ENCODE measurements at regions not wholly inside any gene's neighbourhood (a gene's known extent, or its start where the extent isn't known, plus 50 kb on each side); places are given as distances from the start of the nearest gene placed in this dataset.

GRCh38 chr11:128331317-128331716, 256.0 kb downstream of the ETS1 start:
- DNase-seq (ENCODE audit: low read depth in 3 of 3, low spot score in 2 of 3) = no peak

GRCh38 chr11:128330203-128330602, 257.2 kb downstream of the ETS1 start:
- no peak for DNase-seq (ENCODE audit: low read depth in 3 of 3, low spot score in 2 of 3)

- DNase-seq (ENCODE audit: low read depth in 3 of 3, low spot score in 2 of 3) = no peak
Measured at GRCh38 chr11:128328955-128329551, 258.3 kb downstream of the ETS1 start.

GRCh38 chr11:128327274-128327673, 260.1 kb downstream of the ETS1 start:
- DNase-seq (ENCODE audit: low read depth in 3 of 3, low spot score in 2 of 3) = no peak

- DNase-seq (ENCODE audit: low read depth in 3 of 3, low spot score in 2 of 3) = no peak
Measured at GRCh38 chr11:128326791-128327190, 260.6 kb downstream of the ETS1 start.

GRCh38 chr11:128324531-128325141, 262.7 kb downstream of the ETS1 start:
- no peak for DNase-seq (ENCODE audit: low read depth in 3 of 3, low spot score in 2 of 3)

GRCh38 chr11:128324051-128324481, 263.3 kb downstream of the ETS1 start:
- DNase-seq (ENCODE audit: low read depth in 3 of 3, low spot score in 2 of 3) = no peak

GRCh38 chr11:128323381-128323780, 264.0 kb downstream of the ETS1 start:
- no peak for DNase-seq (ENCODE audit: low read depth in 3 of 3, low spot score in 2 of 3)

GRCh38 chr11:128318856-128319474, 268.4 kb downstream of the ETS1 start:
- no peak for DNase-seq (ENCODE audit: low read depth in 3 of 3, low spot score in 2 of 3)

- no peak for DNase-seq (ENCODE audit: low read depth in 3 of 3, low spot score in 2 of 3)
Measured at GRCh38 chr11:128316541-128317227, 270.7 kb downstream of the ETS1 start.

- DNase-seq (ENCODE audit: low read depth in 3 of 3, low spot score in 2 of 3) = no peak
Measured at GRCh38 chr11:128315933-128316332, 271.4 kb downstream of the ETS1 start.

- no peak for DNase-seq (ENCODE audit: low read depth in 3 of 3, low spot score in 2 of 3)
Measured at GRCh38 chr11:128313931-128314330, 273.4 kb downstream of the ETS1 start.

GRCh38 chr11:128311742-128312719, 275.3 kb downstream of the ETS1 start:
- no peak for DNase-seq (ENCODE audit: low read depth in 3 of 3, low spot score in 2 of 3)

GRCh38 chr11:128310676-128311445, 276.5 kb downstream of the ETS1 start:
- no peak for DNase-seq (ENCODE audit: low read depth in 3 of 3, low spot score in 2 of 3)

GRCh38 chr11:128310005-128310404, 277.4 kb downstream of the ETS1 start:
- DNase-seq (ENCODE audit: low read depth in 3 of 3, low spot score in 2 of 3) = no peak

GRCh38 chr11:128308794-128309193, 278.6 kb downstream of the ETS1 start:
- DNase-seq (ENCODE audit: low read depth in 3 of 3, low spot score in 2 of 3) = no peak

- DNase-seq (ENCODE audit: low read depth in 3 of 3, low spot score in 2 of 3) = no peak
Measured at GRCh38 chr11:128305588-128305987, 281.8 kb downstream of the ETS1 start.

GRCh38 chr11:128304666-128305485, 282.5 kb downstream of the ETS1 start:
- no peak for DNase-seq (ENCODE audit: low read depth in 3 of 3, low spot score in 2 of 3)

- DNase-seq (ENCODE audit: low read depth in 3 of 3, low spot score in 2 of 3) = no peak
Measured at GRCh38 chr11:128304116-128304515, 283.2 kb downstream of the ETS1 start.
